Inflammatory macrophage treated with lipopolysaccharide for 4 hours (primary cell): ENCODE measurements at regions not wholly inside any gene's neighbourhood (a gene's known extent, or its start where the extent isn't known, plus 50 kb on each side); places are given as distances from the start of the nearest gene placed in this dataset.
"Not testable (repeated sequence)": the region's sequence is repeated elsewhere in the genome, so short reads cannot be mapped to it uniquely, and the experiment has no call there.

ENCODE experiments used
- DNase-seq: peaks from one replicate; pipeline ENCODE4 v3.0.0-alpha.2; 2020

DNA sequence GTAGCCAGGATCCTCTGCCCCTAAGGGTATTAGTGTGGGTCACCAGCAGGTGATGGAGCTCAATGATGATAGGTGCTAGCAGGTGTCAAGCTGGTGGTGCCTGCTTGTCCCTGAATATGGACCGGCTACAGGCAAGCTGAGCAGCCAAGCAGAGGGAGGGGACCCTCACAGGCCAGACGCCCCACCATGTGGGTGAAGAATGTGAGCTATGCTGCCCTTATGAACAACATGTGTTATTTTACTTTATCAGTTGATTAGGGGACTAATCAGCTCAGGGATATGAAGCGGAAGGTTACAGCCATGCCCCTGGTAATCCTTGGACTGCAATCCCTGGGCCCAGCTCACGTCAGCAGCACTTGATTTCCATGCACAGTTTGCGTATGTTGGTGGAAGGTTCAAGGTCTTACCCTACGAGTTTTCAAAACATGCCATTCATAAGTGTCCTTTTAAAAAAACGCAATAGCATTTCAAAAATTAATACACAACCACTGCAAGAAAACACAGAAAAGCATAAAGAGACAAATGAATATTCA, 106.0 kb downstream of the CDC7 start:
- no peak for DNase-seq

- DNase-seq, result not testable (repeated sequence)
Measured at GRCh38 chr1:91607686-91608085, 107.0 kb downstream of the CDC7 start.

- DNase-seq, result no peak
Measured at GRCh38 chr1:91608876-91609275, 108.2 kb downstream of the CDC7 start.

GRCh38 chr1:91609551-91609950, 108.9 kb downstream of the CDC7 start:
- no peak for DNase-seq

- no peak for DNase-seq
Measured at GRCh38 chr1:91610102-91610501, 109.5 kb downstream of the CDC7 start.

DNA sequence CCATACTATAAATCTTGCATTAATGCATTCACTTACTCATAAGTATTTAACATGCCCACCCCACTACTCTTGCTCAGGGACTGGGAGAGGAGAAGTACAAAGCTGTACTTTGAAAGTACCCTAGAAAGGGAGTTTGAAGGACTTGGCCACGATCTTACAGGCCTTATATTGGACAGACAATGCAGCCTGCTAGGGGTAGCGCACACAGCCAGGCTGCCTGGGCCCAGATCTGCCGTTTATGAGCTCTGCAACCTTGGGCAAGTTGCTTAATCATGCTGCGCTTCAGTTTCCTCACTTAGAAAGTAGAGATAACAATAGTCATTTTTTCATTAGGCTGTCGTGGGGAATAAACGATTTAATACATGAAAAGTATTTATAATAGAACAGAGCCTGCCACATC, 110.1 kb downstream of the CDC7 start:
- DNase-seq, result no peak

DNA sequence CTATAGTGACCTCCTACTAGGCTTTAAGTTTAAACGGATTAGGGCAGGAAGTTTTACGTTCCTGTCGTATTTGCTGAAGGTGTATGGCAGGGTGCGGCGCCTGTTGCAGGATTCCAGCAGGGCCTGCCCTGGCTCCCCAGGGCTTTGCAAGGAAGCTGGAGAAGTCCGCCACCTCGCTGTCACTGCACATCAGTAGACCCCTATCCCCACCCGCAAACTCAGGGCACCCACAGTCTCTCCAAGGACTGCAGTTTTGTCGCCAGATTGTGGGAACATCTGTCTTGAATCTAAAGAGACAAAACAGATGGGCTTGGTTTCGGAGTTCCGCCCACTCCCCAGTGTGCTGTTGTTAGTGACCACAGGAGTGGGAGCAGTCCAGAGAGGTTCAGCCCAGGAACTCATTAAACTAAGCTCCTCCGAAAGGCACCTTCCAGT, 110.8 kb downstream of the CDC7 start:
- DNase-seq, result no peak

DNA sequence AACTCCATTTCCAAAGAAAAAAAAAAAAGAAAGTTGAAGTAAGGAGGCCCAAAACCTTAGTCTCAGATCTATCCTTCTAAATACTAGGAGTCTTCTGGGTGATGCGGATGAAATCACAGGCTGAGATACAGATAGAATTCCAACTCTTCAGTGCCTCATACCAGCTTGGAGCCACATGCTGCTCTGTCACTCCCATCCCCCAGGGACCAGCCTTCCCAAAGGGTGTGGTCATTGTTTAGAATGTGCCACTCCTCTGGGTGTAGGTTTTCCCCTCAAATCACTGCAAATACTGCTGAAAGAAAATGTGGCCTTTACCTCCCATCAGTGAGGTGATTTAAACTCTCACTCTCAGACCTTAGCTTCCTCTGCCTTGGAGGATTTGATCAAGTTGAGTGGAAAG, 112.9 kb downstream of the CDC7 start:
- no peak for DNase-seq

DNA sequence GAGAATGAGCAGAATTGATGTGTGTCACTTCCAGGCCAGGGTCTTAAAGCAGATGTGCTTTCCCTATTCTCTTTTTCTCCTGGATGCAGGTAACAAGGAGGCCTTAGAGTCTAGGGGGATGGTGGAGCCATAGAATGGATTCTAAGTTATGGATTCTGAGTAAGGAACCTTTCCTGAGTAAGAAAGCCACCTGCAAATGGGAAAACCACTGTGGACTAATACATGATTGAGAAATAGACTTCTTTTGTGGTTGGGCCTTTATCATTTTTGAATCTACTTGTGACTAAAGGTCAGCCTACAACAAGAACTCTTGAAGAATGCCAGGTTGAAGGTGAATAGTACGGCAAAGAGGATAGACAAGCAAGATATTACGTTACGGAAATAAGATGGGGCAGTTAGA, 116.1 kb downstream of the CDC7 start:
- DNase-seq, result no peak

DNA sequence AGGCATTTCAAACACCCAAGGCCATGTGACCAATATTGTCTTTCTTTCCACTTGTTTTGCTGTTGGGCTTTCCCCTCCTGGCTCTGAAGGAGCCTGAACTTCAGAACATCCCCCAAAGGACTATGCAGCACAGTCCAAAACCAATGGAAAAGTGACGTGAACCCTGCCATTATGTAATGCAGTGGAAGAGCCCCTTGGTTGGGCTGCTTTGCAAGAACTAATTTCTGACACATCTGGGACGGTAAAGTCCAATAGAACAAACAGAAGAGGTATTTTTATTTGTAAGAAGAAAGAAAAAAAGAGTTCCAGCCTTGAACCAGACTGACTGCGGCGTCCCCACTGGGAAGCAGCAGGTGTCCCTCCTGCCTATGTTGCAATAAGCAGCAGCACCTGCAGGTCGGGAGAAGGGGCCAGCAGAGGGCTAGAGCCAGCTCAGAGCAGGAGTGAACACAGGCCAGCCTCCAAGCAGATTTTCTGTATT, 116.7 kb downstream of the CDC7 start:
- DNase-seq, result no peak

DNA sequence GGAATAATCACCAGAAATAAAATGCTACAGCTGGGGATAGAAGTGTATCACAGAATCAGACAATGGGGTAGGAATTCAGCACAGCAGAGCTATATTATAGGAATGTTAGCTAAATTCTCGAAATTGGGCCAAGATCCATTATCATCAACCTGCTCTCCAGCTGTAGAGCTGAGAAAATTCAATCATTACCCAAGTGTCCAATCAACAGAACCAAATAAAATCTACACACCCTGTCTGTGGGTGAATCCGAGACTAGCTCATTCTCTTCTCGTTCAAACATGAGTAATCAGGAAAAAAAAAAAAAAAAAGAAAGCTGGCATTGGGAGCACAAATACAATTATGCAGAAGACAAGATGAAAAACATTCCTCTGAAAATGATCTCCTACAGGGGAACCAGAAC, 119.2 kb downstream of the CDC7 start:
- no peak for DNase-seq

DNA sequence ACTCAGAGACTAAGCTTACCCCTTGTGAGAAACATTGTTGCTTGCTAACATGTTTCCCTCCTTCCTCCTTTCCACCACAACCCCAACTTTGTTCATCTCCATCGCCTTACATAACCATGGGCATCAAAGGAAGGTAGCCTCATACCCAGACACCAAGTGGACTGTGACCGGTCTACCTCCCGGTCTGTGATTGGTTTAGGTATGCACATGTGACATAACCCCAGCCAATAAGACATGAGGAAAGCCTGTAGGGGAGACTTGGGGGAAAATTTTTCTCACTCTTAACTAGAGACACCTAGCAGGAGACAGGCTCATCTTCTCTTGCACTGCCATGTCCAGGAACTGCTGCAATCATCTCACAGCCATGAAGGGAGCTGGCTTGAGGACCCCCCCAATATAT, 120.7 kb downstream of the CDC7 start:
- DNase-seq, result no peak

- no peak for DNase-seq
Measured at GRCh38 chr1:91621907-91622306, 121.3 kb downstream of the CDC7 start.

GRCh38 chr1:91622616-91623015, 122.0 kb downstream of the CDC7 start:
- DNase-seq, result no peak

GRCh38 chr1:91623020-91623419, 122.4 kb downstream of the CDC7 start:
- DNase-seq, result no peak

GRCh38 chr1:91624331-91624730, 123.7 kb downstream of the CDC7 start:
- DNase-seq, result no peak
